ENCODE measurements at regions not wholly inside any gene's neighbourhood (a gene's known extent, or its start where the extent isn't known, plus 50 kb on each side); places are given as distances from the start of the nearest gene placed in this dataset.

- H3K9me3 Mint-ChIP-seq (ENCODE audit: low read depth, unreplicated experiment) = no peaks in the 10 kb centered on the region
Observed at GRCh38 chr6:95328231-95328630, 249.1 kb upstream of the MANEA start.

GRCh38 chr6:95352064-95352795 lies 225.1 kb upstream of the MANEA start:
- DNase-seq = no peak
- Mint-ChIP-seq H3K27me3 (ENCODE audit: unreplicated experiment) (no peaks in the 10 kb centered on the region), H3K4me3 (ENCODE audit: low read depth, unreplicated experiment) (no peak overlapping the region), H3K4me1 (ENCODE audit: low read depth, unreplicated experiment) (no peaks in the 10 kb centered on the region), H3K27ac (ENCODE audit: unreplicated experiment) (no peak overlapping the region), H3K9me3 (ENCODE audit: low read depth, unreplicated experiment) (no peaks in the 10 kb centered on the region), H3K36me3 (ENCODE audit: insufficient read depth, unreplicated experiment) (no peaks in the 10 kb centered on the region)
- no peak for TF ChIP-seq CTCF (IDR thresholded peaks at IDR 0.05; ENCODE audit: unreplicated experiment)
- intact Hi-C loops (cut with micrococcal nuclease; ENCODE audit: unreplicated experiment) = loop anchor here (1.0 kb wide), 1 partner anchor 149 kb away; no protein-coding TSS in a partner anchor
- CTCF ChIA-PET = no interaction called here
- no TSS peak for BruUV-seq (replicated peaks)

More at GRCh38 chr6:95328231-95328630, 249.1 kb upstream of the MANEA start:
- no TSS peak for BruUV-seq (replicated peaks)
- no peak for DNase-seq
- Mint-ChIP-seq H3K27ac (ENCODE audit: unreplicated experiment) (no peak overlapping the region), H3K4me3 (ENCODE audit: low read depth, unreplicated experiment) (no peak overlapping the region), H3K27me3 (ENCODE audit: unreplicated experiment) (no peaks in the 10 kb centered on the region), H3K4me1 (ENCODE audit: low read depth, unreplicated experiment) (peaks cover 8% of the 10 kb centered on the region), H3K36me3 (ENCODE audit: insufficient read depth, unreplicated experiment) (no peaks in the 10 kb centered on the region)
- intact Hi-C loops (cut with micrococcal nuclease; ENCODE audit: unreplicated experiment) = no loop called here
- TF ChIP-seq CTCF (IDR thresholded peaks at IDR 0.05; ENCODE audit: unreplicated experiment) = no peak
- CTCF ChIA-PET = no interaction called here

GRCh38 chr6:95354551-95354950 lies 222.8 kb upstream of the MANEA start:
- intact Hi-C loops (cut with micrococcal nuclease; ENCODE audit: unreplicated experiment) = no loop called here
- BruUV-seq (replicated peaks) = no TSS peak
- Mint-ChIP-seq H3K4me1 (ENCODE audit: low read depth, unreplicated experiment) (no peaks in the 10 kb centered on the region), H3K4me3 (ENCODE audit: low read depth, unreplicated experiment) (no peak overlapping the region), H3K27ac (ENCODE audit: unreplicated experiment) (no peak overlapping the region), H3K27me3 (ENCODE audit: unreplicated experiment) (no peaks in the 10 kb centered on the region), H3K9me3 (ENCODE audit: low read depth, unreplicated experiment) (no peaks in the 10 kb centered on the region), H3K36me3 (ENCODE audit: insufficient read depth, unreplicated experiment) (no peaks in the 10 kb centered on the region)
- DNase-seq = no peak
- no peak for TF ChIP-seq CTCF (IDR thresholded peaks at IDR 0.05; ENCODE audit: unreplicated experiment)
- CTCF ChIA-PET = no interaction called here

GRCh38 chr6:95357380-95358020 lies 219.8 kb upstream of the MANEA start:
- no peak overlapping the region for H3K27ac Mint-ChIP-seq (ENCODE audit: unreplicated experiment)
- H3K4me1 Mint-ChIP-seq (ENCODE audit: low read depth, unreplicated experiment) = no peaks in the 10 kb centered on the region
- CTCF ChIA-PET = no interaction called here
- no peak for TF ChIP-seq CTCF (IDR thresholded peaks at IDR 0.05; ENCODE audit: unreplicated experiment)
- H3K36me3 Mint-ChIP-seq (ENCODE audit: insufficient read depth, unreplicated experiment) = no peaks in the 10 kb centered on the region
- no peaks in the 10 kb centered on the region for H3K27me3 Mint-ChIP-seq (ENCODE audit: unreplicated experiment)
- BruUV-seq (replicated peaks) = no TSS peak
- no peak for DNase-seq
- intact Hi-C loops (cut with micrococcal nuclease; ENCODE audit: unreplicated experiment) = no loop called here
- no peak overlapping the region for H3K4me3 Mint-ChIP-seq (ENCODE audit: low read depth, unreplicated experiment)
- H3K9me3 Mint-ChIP-seq (ENCODE audit: low read depth, unreplicated experiment) = no peaks in the 10 kb centered on the region

Data from Calu3 (cell line).